Right lobe of liver (tissue), 4 donors: ENCODE measurements at regions not wholly inside any gene's neighbourhood (a gene's known extent, or its start where the extent isn't known, plus 50 kb on each side); places are given as distances from the start of the nearest gene placed in this dataset.

Experiments
- POLR2A ChIP-seq: fragments of 450-650 bp; IDR thresholded peaks from one replicate; pipeline ENCODE4 v1.6.1; 2017; ENCODE audit warnings: antibody characterized with exemption, mild to moderate bottlenecking
- TF ChIP-seq, protein P1 (sequence below), 4 donors: fragments of 200-600 bp in 3 of 4; fragments of 450-650 bp in 1 of 4; IDR thresholded peaks; one replicate each; pipeline versions ENCODE4 v1.5.1 to v1.8.0; 2016 to 2022; ENCODE audit warnings: antibody characterized with exemption in 4 of 4, mild to moderate bottlenecking in 2 of 4
- donor health status: DM: no; HTN: no; CAD: no.
- donor health status: DM: no; HTN: no; CAD: no.
- donor health status: DM: no; HTN: yes; CAD: no.

DNA sequence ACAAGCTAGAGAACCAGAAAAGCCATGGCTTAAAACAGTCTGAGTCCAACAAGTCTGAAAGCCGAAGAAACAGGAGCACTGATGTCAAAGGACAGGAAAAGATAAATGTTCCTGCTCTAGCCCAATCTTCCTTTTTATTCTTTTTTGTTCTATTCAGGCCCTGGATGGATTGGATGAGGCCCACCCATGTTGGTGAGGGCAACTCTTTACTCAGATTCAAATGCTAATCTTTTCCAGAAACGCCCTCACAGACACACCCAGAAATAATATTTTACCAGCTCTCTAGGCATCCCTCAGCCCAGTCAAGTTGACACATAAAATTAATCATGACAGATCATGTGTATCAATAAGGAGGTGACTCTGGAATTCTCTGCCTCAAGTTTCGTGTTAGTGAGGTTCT lies 1002.7 kb downstream of the STPG2 start:
- TF ChIP-seq, protein P1, sequence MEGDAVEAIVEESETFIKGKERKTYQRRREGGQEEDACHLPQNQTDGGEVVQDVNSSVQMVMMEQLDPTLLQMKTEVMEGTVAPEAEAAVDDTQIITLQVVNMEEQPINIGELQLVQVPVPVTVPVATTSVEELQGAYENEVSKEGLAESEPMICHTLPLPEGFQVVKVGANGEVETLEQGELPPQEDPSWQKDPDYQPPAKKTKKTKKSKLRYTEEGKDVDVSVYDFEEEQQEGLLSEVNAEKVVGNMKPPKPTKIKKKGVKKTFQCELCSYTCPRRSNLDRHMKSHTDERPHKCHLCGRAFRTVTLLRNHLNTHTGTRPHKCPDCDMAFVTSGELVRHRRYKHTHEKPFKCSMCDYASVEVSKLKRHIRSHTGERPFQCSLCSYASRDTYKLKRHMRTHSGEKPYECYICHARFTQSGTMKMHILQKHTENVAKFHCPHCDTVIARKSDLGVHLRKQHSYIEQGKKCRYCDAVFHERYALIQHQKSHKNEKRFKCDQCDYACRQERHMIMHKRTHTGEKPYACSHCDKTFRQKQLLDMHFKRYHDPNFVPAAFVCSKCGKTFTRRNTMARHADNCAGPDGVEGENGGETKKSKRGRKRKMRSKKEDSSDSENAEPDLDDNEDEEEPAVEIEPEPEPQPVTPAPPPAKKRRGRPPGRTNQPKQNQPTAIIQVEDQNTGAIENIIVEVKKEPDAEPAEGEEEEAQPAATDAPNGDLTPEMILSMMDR (IDR thresholded peaks at IDR 0.05), result no peak
- no peak for TF ChIP-seq POLR2A
